SU-DHL-6 (cell line): ENCODE measurements at regions not wholly inside any gene's neighbourhood (a gene's known extent, or its start where the extent isn't known, plus 50 kb on each side); places are given as distances from the start of the nearest gene placed in this dataset.

Source experiments
- H2AFZ ChIP-seq: fragments of 200-600 bp; sonication (generic); 2 replicates; pipeline ENCODE4 v1.6.1; 2014; ENCODE audit warnings: low read depth, mild to moderate bottlenecking, moderate library complexity, mixed read lengths, antibody characterized with exemption, low read length; ENCODE audit not compliant: severe bottlenecking
- H3F3A ChIP-seq: fragments of 200-600 bp; shearing (Covaris generic); 2 replicates; pipeline ENCODE4 v1.6.0; 2016; ENCODE audit warnings: antibody characterized with exemption, mild to moderate bottlenecking; ENCODE audit not compliant: insufficient read depth
- H3K27ac ChIP-seq: fragments of 200-600 bp; sonication (generic); 2 replicates; pipeline ENCODE4 v1.5.1; 2016; ENCODE audit warnings: low read depth, mild to moderate bottlenecking, low read length, moderate library complexity, mixed read lengths
- H3K27me3 ChIP-seq: fragments of 200-600 bp; sonication (generic), shearing (Covaris generic); 2 replicates; pipeline ENCODE4 v1.6.0; 2014; ENCODE audit warnings: mild to moderate bottlenecking, low read length
- H3K36me3 ChIP-seq: fragments of 200-600 bp; sonication (generic); 2 replicates; pipeline ENCODE4 v1.6.1; 2014; ENCODE audit warnings: mild to moderate bottlenecking, low read length, mixed read lengths
- H3K4me2 ChIP-seq: fragments of 300-600, 200-600 bp; shearing (Covaris generic), sonication (generic); 2 replicates; pipeline ENCODE4 v1.6.0; 2014; ENCODE audit warnings: low read length, low read depth, mild to moderate bottlenecking; ENCODE audit not compliant: poor library complexity, severe bottlenecking
- H3K4me3 ChIP-seq: fragments of 200-600 bp; sonication (generic); 2 replicates; pipeline ENCODE4 v1.5.1; 2014; ENCODE audit warnings: antibody characterized with exemption, low read length, mild to moderate bottlenecking, mixed read lengths; ENCODE audit not compliant: insufficient read depth, poor library complexity, severe bottlenecking
- H3K79me2 ChIP-seq: fragments of 200-600 bp; sonication (generic); 2 replicates; pipeline ENCODE4 v1.6.1; 2014; ENCODE audit warnings: mild to moderate bottlenecking, low read length, moderate library complexity; ENCODE audit not compliant: insufficient read depth
- H3K9ac ChIP-seq: fragments of 200-600 bp; sonication (generic); 2 replicates; pipeline ENCODE4 v1.7.0; 2014; ENCODE audit warnings: mild to moderate bottlenecking, low read length
- H3K9me2 ChIP-seq: fragments of 200-600 bp; sonication (generic); replicated peaks from 2 replicates; pipeline ENCODE4 v1.6.1; 2014; ENCODE audit warnings: low read length; ENCODE audit not compliant: insufficient read depth
- H3K9me3 ChIP-seq: fragments of 200-600 bp; sonication (generic); 2 replicates; pipeline ENCODE4 v1.6.1; 2014; ENCODE audit warnings: low read length, mixed read lengths; ENCODE audit not compliant: insufficient read depth
- H4K20me1 ChIP-seq: fragments of 200-600 bp; sonication (generic); 2 replicates; pipeline ENCODE4 v1.6.1; 2014; ENCODE audit warnings: low read depth, mild to moderate bottlenecking, antibody characterized with exemption, low read length, moderate library complexity, mixed read lengths
- EZH2phosphoT487 ChIP-seq: fragments of 200-600 bp; sonication (generic), shearing (Covaris generic); conservative IDR thresholded peaks from 2 replicates; pipeline ENCODE4 v1.6.1; 2018; ENCODE audit warnings: mild to moderate bottlenecking, antibody characterized with exemption, low read length, moderate library complexity, mixed read lengths
- TF ChIP-seq, protein P1 (sequence below): fragments of 200-600 bp; sonication (generic); IDR thresholded peaks from one replicate; pipeline ENCODE4 v1.5.1; 2017; ENCODE audit warnings: antibody characterized with exemption, mild to moderate bottlenecking, low read length, moderate library complexity; ENCODE audit not compliant: insufficient read depth, poor library complexity, severe bottlenecking

DNA sequence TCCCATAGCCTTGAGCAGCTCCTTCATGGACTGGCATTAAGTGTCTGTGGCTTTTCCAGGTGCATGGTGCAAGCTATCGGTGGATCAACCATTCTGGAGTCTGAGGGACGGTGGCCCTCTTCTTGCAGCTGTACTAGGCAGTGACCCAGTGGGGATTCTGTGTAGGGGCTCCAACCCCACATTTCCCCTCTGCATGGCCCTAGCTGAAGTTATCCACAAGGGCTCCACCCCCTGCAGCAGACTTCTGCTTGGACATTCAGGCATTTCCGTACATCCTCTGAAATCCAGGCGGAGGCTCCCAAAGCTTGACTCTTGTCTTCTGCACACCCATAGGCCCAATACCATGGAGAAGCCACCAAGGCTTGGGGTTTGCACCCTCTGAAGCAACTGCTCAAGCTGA is 89.3 kb upstream of the PGRMC2 start:
- no peaks in the 10 kb centered on the region for H3K9me3 ChIP-seq
- H3K36me3 ChIP-seq: no peaks in the 10 kb centered on the region
- no peak overlapping the region for H3K4me2 ChIP-seq
- H3K9ac ChIP-seq: no peak overlapping the region
- H4K20me1 ChIP-seq: no peaks in the 10 kb centered on the region
- no peak overlapping the region for H2AFZ ChIP-seq
- no peaks in the 10 kb centered on the region for H3K79me2 ChIP-seq
- H3K4me3 ChIP-seq: no peak overlapping the region
- TF ChIP-seq, protein P1, sequence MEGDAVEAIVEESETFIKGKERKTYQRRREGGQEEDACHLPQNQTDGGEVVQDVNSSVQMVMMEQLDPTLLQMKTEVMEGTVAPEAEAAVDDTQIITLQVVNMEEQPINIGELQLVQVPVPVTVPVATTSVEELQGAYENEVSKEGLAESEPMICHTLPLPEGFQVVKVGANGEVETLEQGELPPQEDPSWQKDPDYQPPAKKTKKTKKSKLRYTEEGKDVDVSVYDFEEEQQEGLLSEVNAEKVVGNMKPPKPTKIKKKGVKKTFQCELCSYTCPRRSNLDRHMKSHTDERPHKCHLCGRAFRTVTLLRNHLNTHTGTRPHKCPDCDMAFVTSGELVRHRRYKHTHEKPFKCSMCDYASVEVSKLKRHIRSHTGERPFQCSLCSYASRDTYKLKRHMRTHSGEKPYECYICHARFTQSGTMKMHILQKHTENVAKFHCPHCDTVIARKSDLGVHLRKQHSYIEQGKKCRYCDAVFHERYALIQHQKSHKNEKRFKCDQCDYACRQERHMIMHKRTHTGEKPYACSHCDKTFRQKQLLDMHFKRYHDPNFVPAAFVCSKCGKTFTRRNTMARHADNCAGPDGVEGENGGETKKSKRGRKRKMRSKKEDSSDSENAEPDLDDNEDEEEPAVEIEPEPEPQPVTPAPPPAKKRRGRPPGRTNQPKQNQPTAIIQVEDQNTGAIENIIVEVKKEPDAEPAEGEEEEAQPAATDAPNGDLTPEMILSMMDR: no peak
- no peak for TF ChIP-seq EZH2phosphoT487
- no peak overlapping the region for H3K27ac ChIP-seq
- H3K27me3 ChIP-seq: no peaks in the 10 kb centered on the region
- no peaks in the 10 kb centered on the region for H3K9me2 ChIP-seq
- H3F3A ChIP-seq: no peaks in the 10 kb centered on the region

- Histone ChIP-seq H3K27me3 (no peaks in the 10 kb centered on the region), H3K9ac (no peak overlapping the region), H3F3A (no peaks in the 10 kb centered on the region), H3K9me2 (no peaks in the 10 kb centered on the region), H3K4me3 (no peak overlapping the region), H3K36me3 (no peaks in the 10 kb centered on the region), H2AFZ (no peak overlapping the region), H3K79me2 (no peaks in the 10 kb centered on the region), H3K4me2 (no peak overlapping the region), H4K20me1 (no peaks in the 10 kb centered on the region), H3K27ac (no peak overlapping the region), H3K9me3 (no peaks in the 10 kb centered on the region)
- TF ChIP-seq EZH2phosphoT487: no peak
- TF ChIP-seq, protein P1: no peak
These were observed 88.7 kb upstream of the PGRMC2 start for GRCh38 chr4:128376303-128376702.

GRCh38 chr4:128373628-128374027 is 86.0 kb upstream of the PGRMC2 start:
- Histone ChIP-seq H3K9ac (no peak overlapping the region), H2AFZ (no peak overlapping the region), H3K36me3 (no peaks in the 10 kb centered on the region), H3K9me2 (no peaks in the 10 kb centered on the region), H3K4me3 (no peak overlapping the region), H3K27ac (no peak overlapping the region), H3K4me2 (no peak overlapping the region), H3K27me3 (no peaks in the 10 kb centered on the region), H4K20me1 (no peaks in the 10 kb centered on the region), H3K79me2 (no peaks in the 10 kb centered on the region), H3F3A (no peaks in the 10 kb centered on the region), H3K9me3 (no peaks in the 10 kb centered on the region)
- TF ChIP-seq, protein P1: no peak
- TF ChIP-seq EZH2phosphoT487: no peak

- Histone ChIP-seq H3F3A (no peaks in the 10 kb centered on the region), H3K27ac (no peak overlapping the region), H2AFZ (no peak overlapping the region), H3K9me2 (no peaks in the 10 kb centered on the region), H3K27me3 (no peaks in the 10 kb centered on the region), H3K4me3 (no peak overlapping the region), H3K4me2 (no peak overlapping the region), H3K36me3 (no peaks in the 10 kb centered on the region), H3K9ac (no peak overlapping the region), H4K20me1 (no peaks in the 10 kb centered on the region), H3K9me3 (no peaks in the 10 kb centered on the region), H3K79me2 (no peaks in the 10 kb centered on the region)
- no peak for TF ChIP-seq EZH2phosphoT487
- TF ChIP-seq, protein P1: no peak
These were observed 84.3 kb upstream of the PGRMC2 start for GRCh38 chr4:128371876-128372275.
